ENCODE measurements at regions not wholly inside any gene's neighbourhood (a gene's known extent, or its start where the extent isn't known, plus 50 kb on each side); places are given as distances from the start of the nearest gene placed in this dataset.
"Not testable (repeated sequence)": the region's sequence is repeated elsewhere in the genome, so short reads cannot be mapped to it uniquely, and the experiment has no call there.

DNA sequence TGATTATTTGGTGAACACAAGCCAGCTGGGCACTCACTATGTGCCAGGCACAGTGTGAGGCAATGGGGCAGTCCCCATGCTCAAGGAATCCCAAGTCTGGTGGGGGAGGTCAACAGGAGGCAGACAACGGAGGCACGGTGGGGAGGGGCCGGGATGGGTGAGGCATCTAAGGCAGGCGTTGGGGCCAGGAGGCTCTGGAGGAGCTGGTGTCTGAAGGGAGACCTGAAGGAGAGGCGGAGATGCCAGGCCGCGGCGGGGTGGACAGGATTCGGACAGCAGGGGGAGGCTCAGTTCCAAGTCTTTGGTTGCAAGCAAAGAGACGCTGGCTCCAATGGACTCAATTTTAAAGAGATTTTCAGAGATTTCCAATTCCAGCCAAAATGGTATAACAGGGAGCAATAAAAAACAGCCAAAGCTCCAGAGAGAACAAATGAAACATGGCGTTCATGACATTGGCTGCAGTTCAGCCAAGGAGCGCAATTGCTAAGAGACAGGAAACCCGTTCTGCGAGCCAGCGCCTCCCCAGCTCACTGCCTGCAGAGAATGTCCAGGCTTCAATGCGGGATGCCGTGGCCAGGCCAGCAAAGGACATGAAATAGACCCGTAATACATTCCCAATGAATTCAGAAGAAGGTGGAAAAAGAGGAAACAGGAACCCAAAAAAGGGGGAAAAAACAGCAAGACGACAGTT is 105.2 kb upstream of the LRPAP1 start:
- Histone ChIP-seq H3K27me3 (no peaks in the 10 kb centered on the region), H3K27ac (no peak overlapping the region), H3K4me3 (no peak overlapping the region), H3K36me3 (no peaks in the 10 kb centered on the region), H3K4me1 (no peaks in the 10 kb centered on the region), H3K9me3 (peaks cover 0 to 3% of the 10 kb centered on the region in 2 donors)
- no peak for DNase-seq (ENCODE audit: low spot score)
- TF ChIP-seq, protein P1, sequence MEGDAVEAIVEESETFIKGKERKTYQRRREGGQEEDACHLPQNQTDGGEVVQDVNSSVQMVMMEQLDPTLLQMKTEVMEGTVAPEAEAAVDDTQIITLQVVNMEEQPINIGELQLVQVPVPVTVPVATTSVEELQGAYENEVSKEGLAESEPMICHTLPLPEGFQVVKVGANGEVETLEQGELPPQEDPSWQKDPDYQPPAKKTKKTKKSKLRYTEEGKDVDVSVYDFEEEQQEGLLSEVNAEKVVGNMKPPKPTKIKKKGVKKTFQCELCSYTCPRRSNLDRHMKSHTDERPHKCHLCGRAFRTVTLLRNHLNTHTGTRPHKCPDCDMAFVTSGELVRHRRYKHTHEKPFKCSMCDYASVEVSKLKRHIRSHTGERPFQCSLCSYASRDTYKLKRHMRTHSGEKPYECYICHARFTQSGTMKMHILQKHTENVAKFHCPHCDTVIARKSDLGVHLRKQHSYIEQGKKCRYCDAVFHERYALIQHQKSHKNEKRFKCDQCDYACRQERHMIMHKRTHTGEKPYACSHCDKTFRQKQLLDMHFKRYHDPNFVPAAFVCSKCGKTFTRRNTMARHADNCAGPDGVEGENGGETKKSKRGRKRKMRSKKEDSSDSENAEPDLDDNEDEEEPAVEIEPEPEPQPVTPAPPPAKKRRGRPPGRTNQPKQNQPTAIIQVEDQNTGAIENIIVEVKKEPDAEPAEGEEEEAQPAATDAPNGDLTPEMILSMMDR (IDR thresholded peaks at IDR 0.05) = no peak

DNA sequence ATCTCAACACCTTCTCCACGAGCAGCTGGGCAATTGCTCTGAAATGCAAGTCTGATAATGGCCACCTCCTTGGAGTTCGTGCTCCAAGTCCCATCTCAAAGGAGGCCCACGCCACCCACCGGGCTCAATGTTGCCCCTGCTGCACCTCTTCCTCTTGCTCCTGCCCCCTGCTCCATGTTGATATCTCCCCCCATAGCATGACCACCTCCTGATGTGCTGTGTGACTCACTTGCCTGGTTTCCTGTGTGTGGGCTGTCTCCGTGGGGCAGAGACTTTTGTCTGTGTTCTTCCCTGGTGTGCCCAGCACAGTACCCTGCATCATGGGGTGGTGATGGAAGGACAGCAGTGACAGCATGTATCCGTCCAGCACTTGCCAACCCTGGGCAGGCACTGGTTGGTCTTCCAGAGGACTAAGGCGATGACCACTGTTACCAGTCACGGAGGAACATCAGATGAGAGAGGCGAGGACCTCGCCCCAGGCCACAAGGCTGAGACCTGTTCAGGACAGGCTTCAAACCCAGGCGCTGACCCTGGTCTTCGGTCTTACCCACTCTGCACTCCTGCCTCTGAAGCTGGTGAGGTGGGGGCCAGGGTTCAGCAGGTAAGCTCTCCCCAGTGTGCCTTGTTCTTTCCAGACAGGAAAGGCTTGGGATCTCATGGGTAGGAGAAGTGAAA is 104.6 kb upstream of the LRPAP1 start:
- Histone ChIP-seq H3K4me3 (no peak overlapping the region), H3K27me3 (no peaks in the 10 kb centered on the region), H3K9me3 (peaks cover 0 to 3% of the 10 kb centered on the region in 2 donors), H3K4me1 (no peaks in the 10 kb centered on the region), H3K36me3 (no peaks in the 10 kb centered on the region), H3K27ac (no peak overlapping the region)
- TF ChIP-seq, protein P1 (IDR thresholded peaks at IDR 0.05) = no peak
- no peak for DNase-seq (ENCODE audit: low spot score)

DNA sequence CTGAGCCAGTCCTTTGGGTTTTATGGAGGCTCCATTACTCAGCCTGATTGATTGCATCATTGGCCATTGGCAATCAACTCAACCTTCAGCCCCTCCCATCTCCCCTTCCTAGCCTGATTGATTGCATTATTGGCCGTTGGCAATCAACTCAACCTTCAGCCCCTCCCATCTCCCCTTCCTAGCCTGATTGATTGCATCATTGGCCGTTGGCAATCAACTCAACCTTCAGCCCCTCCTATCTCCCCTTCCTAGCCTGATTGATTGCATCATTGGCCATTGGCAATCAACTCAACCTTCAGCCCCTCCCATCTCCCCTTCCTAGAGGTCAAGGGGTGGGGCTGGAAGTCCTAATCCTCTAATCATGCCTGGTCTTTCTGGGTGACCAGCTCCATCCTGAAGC is 103.8 kb upstream of the LRPAP1 start:
- not testable (repeated sequence) for H3K27ac ChIP-seq; H3K4me1 ChIP-seq; H3K36me3 ChIP-seq; DNase-seq (ENCODE audit: low spot score); H3K4me3 ChIP-seq; H3K9me3 ChIP-seq; H3K27me3 ChIP-seq

DNA sequence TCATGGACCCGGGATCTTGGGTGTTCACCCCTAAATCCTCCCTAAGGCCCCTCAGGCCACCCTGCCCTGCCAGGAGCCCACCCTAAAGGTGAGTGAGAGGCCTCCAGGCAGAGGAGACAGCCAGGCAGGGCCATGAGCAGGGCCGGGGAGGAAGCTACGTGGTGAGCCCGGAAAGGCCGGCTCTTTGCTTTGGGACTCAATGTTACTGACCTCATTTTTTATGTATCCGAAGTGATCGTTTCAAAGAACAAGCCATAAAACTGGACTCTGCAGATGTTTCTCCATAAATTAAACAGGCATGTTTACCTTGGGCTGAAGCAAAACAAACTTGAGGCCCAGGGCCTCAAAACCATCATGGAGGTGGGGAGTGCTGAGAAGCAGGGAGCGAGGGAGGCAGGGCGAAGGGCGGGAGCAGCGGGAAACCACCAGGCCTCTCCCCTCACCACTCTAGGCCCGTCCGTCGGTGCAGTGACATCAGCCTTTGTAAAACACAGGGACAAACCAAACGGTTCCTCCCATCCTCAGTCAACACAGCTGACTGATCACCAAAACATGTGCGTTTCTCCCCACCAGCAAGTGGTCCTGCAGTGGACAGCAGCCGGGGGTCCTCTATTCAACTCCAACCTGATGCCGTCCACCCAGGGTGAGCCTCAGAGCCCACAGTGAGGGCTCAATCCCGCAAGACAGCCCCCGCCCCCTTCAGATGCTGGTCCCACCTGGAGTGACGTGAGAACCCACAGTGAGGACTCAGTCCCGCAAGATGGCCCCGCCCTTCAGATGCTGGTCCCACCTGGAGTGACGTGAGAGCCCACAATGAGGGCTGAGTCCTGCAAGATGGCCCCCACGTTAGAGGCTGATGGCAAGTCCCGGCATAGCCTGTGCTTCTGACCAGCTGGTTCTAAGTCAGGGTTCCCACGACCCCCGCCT is 102.9 kb upstream of the LRPAP1 start:
- Histone ChIP-seq H3K4me3 (no peak overlapping the region), H3K27ac (no peak overlapping the region), H3K27me3 (no peaks in the 10 kb centered on the region), H3K36me3 (no peaks in the 10 kb centered on the region), H3K4me1 (no peaks in the 10 kb centered on the region), H3K9me3 (peaks cover 0 to 3% of the 10 kb centered on the region in 2 donors)
- DNase-seq (ENCODE audit: low spot score) = no peak
- TF ChIP-seq, protein P1 (IDR thresholded peaks at IDR 0.05) = no peak

DNA sequence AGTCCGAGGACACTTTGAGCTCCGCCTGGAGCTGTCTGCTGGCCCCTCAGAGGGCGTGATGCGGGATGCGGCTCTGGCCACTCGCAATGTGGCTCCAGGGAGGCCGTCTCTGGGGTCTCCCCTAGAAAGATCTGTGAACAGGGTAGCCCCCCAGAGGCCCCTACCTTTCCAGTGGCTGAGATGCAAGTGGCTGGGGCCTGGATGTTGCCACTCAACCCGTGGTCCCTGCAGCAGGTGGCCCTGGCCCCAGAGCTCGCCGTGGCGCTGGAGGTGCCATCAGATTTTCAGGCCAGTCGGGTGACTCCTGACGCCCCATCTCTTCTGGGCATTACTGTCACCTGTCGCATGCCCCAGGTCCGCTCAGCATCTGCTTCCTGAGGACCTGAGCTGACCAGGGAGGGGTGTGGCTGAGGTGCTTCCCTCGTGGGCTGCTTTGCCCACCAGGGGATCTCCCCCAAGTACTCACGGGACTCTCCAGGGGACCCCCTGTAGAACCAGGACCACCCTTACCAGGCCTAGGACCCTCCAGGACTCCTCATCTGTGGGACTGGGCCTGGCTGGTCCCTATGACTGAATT is 102.1 kb upstream of the LRPAP1 start:
- no peak overlapping the region for H3K4me3 ChIP-seq
- TF ChIP-seq, protein P1 (IDR thresholded peaks at IDR 0.05) = no peak
- no peak overlapping the region for H3K27ac ChIP-seq
- H3K27me3 ChIP-seq = no peaks in the 10 kb centered on the region
- peaks cover 0 to 3% of the 10 kb centered on the region in 2 donors for H3K9me3 ChIP-seq
- no peaks in the 10 kb centered on the region for H3K4me1 ChIP-seq
- DNase-seq (ENCODE audit: low spot score) = no peak
- no peaks in the 10 kb centered on the region for H3K36me3 ChIP-seq

DNA sequence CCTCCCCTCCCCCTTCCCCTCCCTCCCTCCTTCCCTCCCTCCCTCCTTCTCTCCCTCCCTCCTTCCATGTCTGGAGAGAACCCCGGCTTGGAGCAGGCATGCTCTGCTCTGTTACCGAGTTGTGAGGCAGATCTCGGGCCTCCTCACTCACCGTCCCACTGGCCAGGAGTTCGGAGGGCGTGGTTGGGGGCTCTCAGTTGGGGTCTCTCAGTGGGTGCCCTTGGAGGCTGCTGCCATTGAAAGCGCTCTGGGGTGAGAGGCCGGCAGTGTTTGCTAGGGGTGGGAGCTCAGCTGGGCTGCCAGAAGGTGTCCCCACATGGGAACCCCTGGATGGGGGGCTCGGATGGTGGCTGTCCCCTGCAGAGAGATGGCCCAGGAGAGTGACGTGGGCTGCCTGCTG is 101.1 kb upstream of the LRPAP1 start:
- not testable (repeated sequence) for H3K9me3 ChIP-seq; H3K4me1 ChIP-seq; H3K27ac ChIP-seq; H3K36me3 ChIP-seq; H3K4me3 ChIP-seq; DNase-seq (ENCODE audit: low spot score); H3K27me3 ChIP-seq

DNA sequence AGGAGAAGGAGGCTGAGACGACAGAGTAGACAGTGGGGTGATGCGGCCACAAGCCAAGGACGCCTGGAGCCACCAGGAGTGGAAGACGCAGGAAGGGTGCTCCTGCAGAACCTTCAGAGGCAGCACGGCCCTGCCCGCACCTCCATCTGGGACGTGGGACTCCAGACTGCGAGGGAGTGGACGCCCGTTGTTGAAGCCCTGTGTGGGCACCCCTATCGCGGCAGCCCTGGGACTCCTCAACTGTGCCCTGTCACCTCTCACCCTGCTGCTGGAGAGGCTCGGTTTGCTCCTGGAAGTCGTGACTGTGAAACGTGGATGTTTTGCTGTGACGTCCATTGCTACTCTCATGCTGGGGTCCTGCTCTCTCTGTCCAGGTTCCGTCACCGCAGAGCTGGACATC is 100.6 kb upstream of the LRPAP1 start:
- H3K9me3 ChIP-seq; H3K4me3 ChIP-seq; H3K27me3 ChIP-seq; DNase-seq (ENCODE audit: low spot score); H3K36me3 ChIP-seq; H3K4me1 ChIP-seq; H3K27ac ChIP-seq: not testable (repeated sequence)

DNA sequence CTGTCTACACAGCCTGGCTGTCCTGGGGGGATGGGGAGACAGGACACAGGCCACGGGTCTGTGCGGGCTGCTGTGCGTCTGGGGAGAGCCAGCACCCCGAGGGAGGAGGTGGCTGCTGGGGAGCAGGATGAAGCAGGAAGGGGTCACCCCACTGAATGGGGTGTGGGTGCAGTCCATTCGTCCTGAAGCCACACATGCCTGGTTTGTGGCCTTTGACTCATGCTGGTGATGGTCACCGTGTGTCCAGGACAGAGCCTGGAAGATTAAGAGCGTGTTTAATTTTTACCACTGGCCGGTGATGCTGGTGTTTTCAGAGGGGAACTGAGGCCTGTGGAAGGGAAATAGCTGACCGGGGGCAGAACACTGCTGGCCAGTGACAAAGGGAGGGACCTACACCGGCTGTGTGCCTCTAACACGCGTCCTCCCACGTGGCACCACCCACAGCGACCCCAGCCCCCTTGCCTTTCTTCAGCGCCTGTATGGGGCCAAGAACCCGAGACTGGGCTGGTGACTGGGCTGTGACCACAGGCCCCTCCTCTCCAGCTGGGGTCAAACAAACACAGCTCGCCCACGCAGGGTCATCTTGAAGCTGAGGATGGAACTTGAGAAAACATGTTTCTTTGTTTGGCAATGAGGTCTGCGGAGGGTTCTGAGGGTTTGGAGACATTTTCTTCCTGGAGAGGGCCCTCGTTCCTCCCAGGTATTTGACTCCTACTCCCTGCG is 99.5 kb upstream of the LRPAP1 start:
- H3K4me1 ChIP-seq; DNase-seq (ENCODE audit: low spot score); H3K9me3 ChIP-seq; H3K4me3 ChIP-seq; H3K36me3 ChIP-seq; H3K27ac ChIP-seq; H3K27me3 ChIP-seq: not testable (repeated sequence)
